RWPE1 (cell line): ENCODE measurements at regions not wholly inside any gene's neighbourhood (a gene's known extent, or its start where the extent isn't known, plus 50 kb on each side); places are given as distances from the start of the nearest gene placed in this dataset.

Experiments
- CTCF ChIA-PET: fragments of 350-600 bp; sonication (Branson Sonifier 250); formaldehyde crosslinking; extraction: SDS; loops from one replicate; lab custom pipeline; 2021; lab: Yijun Ruan, JAX
- POLR2A ChIA-PET: fragments of 400-600 bp; formaldehyde crosslinking; extraction: SDS; loops from one replicate; lab custom pipeline; 2020; ENCODE audit warnings: antibody characterized with exemption; ENCODE audit not compliant: low non-redundant PET; lab: Yijun Ruan, JAX
- DNase-seq: peaks from one replicate; pipeline ENCODE4 v3.0.0; 2012; ENCODE audit warnings: low spot score
- H3K27ac ChIP-seq: fragments of 450-650 bp; 2 replicates; pipeline ENCODE4 v1.5.1; 2017
- CTCF ChIP-seq: fragments of 450-650 bp; conservative IDR thresholded peaks from 2 replicates; pipeline ENCODE4 v1.5.1; 2017; ENCODE audit warnings: low read depth, mild to moderate bottlenecking

GRCh38 chr4:89610236-89610635, 226.7 kb downstream of the SNCA start:
- DNase-seq, result no peak
- H3K27ac ChIP-seq, result no peak overlapping the region
- ChIA-PET POLR2A (no interaction called here), CTCF (interaction anchor here (0.6 kb wide), 1 partner anchor 302 kb away, joined by 3 read pairs; no protein-coding TSS in a partner anchor)
- TF ChIP-seq CTCF, result no peak

- ChIA-PET CTCF (interaction anchor here (0.6 kb wide), 1 partner anchor 302 kb away, joined by 3 read pairs; no protein-coding TSS in a partner anchor), POLR2A (no interaction called here)
Measured at GRCh38 chr4:89609756-89610155, 227.2 kb downstream of the SNCA start.

GRCh38 chr4:89604951-89605350, 232.0 kb downstream of the SNCA start:
- CTCF ChIA-PET, result no interaction called here
- H3K27ac ChIP-seq, result no peak overlapping the region
- POLR2A ChIA-PET, result no interaction called here
- no peak for TF ChIP-seq CTCF
- no peak for DNase-seq

More at GRCh38 chr4:89609756-89610155, 227.2 kb downstream of the SNCA start:
- H3K27ac ChIP-seq, result no peak overlapping the region
- TF ChIP-seq CTCF, result no peak
- no peak for DNase-seq

GRCh38 chr4:89599026-89599425, 237.9 kb downstream of the SNCA start:
- CTCF ChIA-PET, result no interaction called here
- DNase-seq, result no peak
- no peak overlapping the region for H3K27ac ChIP-seq
- POLR2A ChIA-PET, result no interaction called here
- no peak for TF ChIP-seq CTCF

GRCh38 chr4:89598602-89599001, 238.4 kb downstream of the SNCA start:
- no peak overlapping the region for H3K27ac ChIP-seq
- peak; percentile 28 for DNase-seq
- ChIA-PET POLR2A (no interaction called here), CTCF (no interaction called here)
- peak; percentile 35 for TF ChIP-seq CTCF

- ChIA-PET POLR2A (no interaction called here), CTCF (no interaction called here)
- TF ChIP-seq CTCF, result no peak
- DNase-seq, result no peak
- no peak overlapping the region for H3K27ac ChIP-seq
Measured at GRCh38 chr4:89595125-89595789, 241.7 kb downstream of the SNCA start.
